WTC11 (cell line): ENCODE measurements at regions not wholly inside any gene's neighbourhood (a gene's known extent, or its start where the extent isn't known, plus 50 kb on each side); places are given as distances from the start of the nearest gene placed in this dataset.

Experiments
- ATAC-seq: fragments of 200-7000 bp; cut with Tn5 transposase; 2 replicates; pipeline ENCODE4 v1.10.0; 2021; ENCODE audit warnings: mild to moderate bottlenecking, moderate library complexity
- CTCF ChIA-PET: fragments of 300-600 bp; sonication (Branson Sonifier 250); formaldehyde crosslinking; loops from one replicate; lab custom pipeline; 2021; ENCODE audit warnings: antibody characterized with exemption; lab: Charles Lee
- POLR2A ChIA-PET: fragments of 350-600 bp; sonication (Branson Sonifier 250); formaldehyde crosslinking; loops from one replicate; lab custom pipeline; 2021; ENCODE audit warnings: antibody characterized with exemption; lab: Charles Lee
- DNase-seq: peaks from one replicate; pipeline ENCODE4 v3.0.0; 2021; ENCODE audit warnings: low spot score
- H3K27ac Mint-ChIP-seq: 2 replicates; pipeline ENCODE4 v1.8.0; 2021; ENCODE audit warnings: mixed read lengths
- H3K27me3 Mint-ChIP-seq: 2 replicates; pipeline ENCODE4 v1.8.0; 2021; ENCODE audit warnings: low read depth, mild to moderate bottlenecking, moderate library complexity, mixed read lengths
- H3K36me3 Mint-ChIP-seq: 2 replicates; pipeline ENCODE4 v1.8.0; 2021; ENCODE audit warnings: mixed read lengths
- H3K4me1 Mint-ChIP-seq: 2 replicates; pipeline ENCODE4 v1.8.0; 2022; ENCODE audit warnings: mixed read lengths
- H3K4me3 Mint-ChIP-seq: 2 replicates; pipeline ENCODE4 v1.8.0; 2021; ENCODE audit warnings: mild to moderate bottlenecking, moderate library complexity, mixed read lengths
- H3K9me3 Mint-ChIP-seq: 2 replicates; pipeline ENCODE4 v1.8.0; 2021; ENCODE audit warnings: mixed read lengths
- ARID4B ChIP-seq: sonication (generic); formaldehyde crosslinking; IDR thresholded peaks from 2 replicates; pipeline ENCODE4 v1.8.0; 2023; ENCODE audit warnings: missing genetic modification reagents, mild to moderate bottlenecking, borderline replicate concordance
- CREB1 ChIP-seq: sonication (generic); formaldehyde crosslinking; IDR thresholded peaks from 2 replicates; pipeline ENCODE4 v1.8.0; 2023; ENCODE audit warnings: mild to moderate bottlenecking, missing genetic modification reagents
- CREM ChIP-seq: sonication (generic); formaldehyde crosslinking; IDR thresholded peaks from 2 replicates; pipeline ENCODE4 v1.8.1; 2022; ENCODE audit warnings: mild to moderate bottlenecking, missing genetic modification reagents, moderate library complexity
- JUN ChIP-seq: sonication (generic); formaldehyde crosslinking; IDR thresholded peaks from 2 replicates; pipeline ENCODE4 v1.8.0; 2023; ENCODE audit warnings: mild to moderate bottlenecking, missing genetic modification reagents
- MLX ChIP-seq: sonication (generic); formaldehyde crosslinking; IDR thresholded peaks from 2 replicates; pipeline ENCODE4 v1.8.1; 2023; ENCODE audit warnings: mild to moderate bottlenecking, missing genetic modification reagents, moderate library complexity
- MXD4 ChIP-seq: fragments of 250-450 bp; sonication (Bioruptor Pico); IDR thresholded peaks from 2 replicates; pipeline ENCODE4 v1.8.0; 2021; ENCODE audit warnings: mild to moderate bottlenecking, moderate library complexity, borderline replicate concordance
- NR1H2 ChIP-seq: sonication (generic); formaldehyde crosslinking; IDR thresholded peaks from 2 replicates; pipeline ENCODE4 v1.9.0; 2021; ENCODE audit warnings: mild to moderate bottlenecking, moderate library complexity, missing genetic modification reagents
- SMAD3 ChIP-seq: sonication (generic); formaldehyde crosslinking; IDR thresholded peaks from 2 replicates; pipeline ENCODE4 v1.8.0; 2022; ENCODE audit warnings: missing genetic modification reagents, mild to moderate bottlenecking, borderline replicate concordance
- USF1 ChIP-seq: sonication (generic); formaldehyde crosslinking; IDR thresholded peaks from 2 replicates; pipeline ENCODE4 v1.8.0; 2022; ENCODE audit warnings: mild to moderate bottlenecking, missing genetic modification reagents
- ZNF219 ChIP-seq: sonication (generic); formaldehyde crosslinking; IDR thresholded peaks from 2 replicates; pipeline ENCODE4 v1.8.0; 2023; ENCODE audit warnings: missing genetic modification reagents, mild to moderate bottlenecking, borderline replicate concordance
- ZNF532 ChIP-seq: fragments of 250-450 bp; sonication (Bioruptor Pico); IDR thresholded peaks from 2 replicates; pipeline ENCODE4 v1.9.0; 2021; ENCODE audit warnings: mild to moderate bottlenecking, borderline replicate concordance
- ZNF671 ChIP-seq: fragments of 250-450 bp; sonication (Bioruptor Pico); IDR thresholded peaks from 2 replicates; pipeline ENCODE4 v1.8.0; 2021; ENCODE audit warnings: mild to moderate bottlenecking

GRCh38 chr6:112634376-112634775 is 287.2 kb downstream of the RFPL4B start:
- no peak for ATAC-seq
- H3K4me1 Mint-ChIP-seq, result no peaks in the 10 kb centered on the region
- ChIA-PET POLR2A (no interaction called here), CTCF (no interaction called here)
- DNase-seq, result no peak
- no peaks in the 10 kb centered on the region; the same call in 1 of the 2 replicates for H3K27me3 Mint-ChIP-seq
- H3K9me3 Mint-ChIP-seq, result peaks cover 20% of the 10 kb centered on the region
- H3K27ac Mint-ChIP-seq, result no peak overlapping the region
- H3K36me3 Mint-ChIP-seq, result peaks cover 16% of the 10 kb centered on the region
- no peak overlapping the region for H3K4me3 Mint-ChIP-seq
- TF ChIP-seq USF1 (CRISPR knock-in tag) (no peak), MLX (CRISPR knock-in tag) (no peak)

- H3K4me1 Mint-ChIP-seq, result no peaks in the 10 kb centered on the region
- ATAC-seq (no peak), DNase-seq (no peak)
- peaks cover 16% of the 10 kb centered on the region for H3K9me3 Mint-ChIP-seq
- peaks cover 11% of the 10 kb centered on the region for H3K36me3 Mint-ChIP-seq
- TF ChIP-seq ZNF219 (CRISPR knock-in tag) (no peak), ZNF671 (CRISPR knock-in tag) (no peak), JUN (CRISPR knock-in tag) (no peak), NR1H2 (CRISPR knock-in tag) (no peak), MXD4 (CRISPR knock-in tag) (no peak), CREM (CRISPR knock-in tag) (no peak), ARID4B (CRISPR knock-in tag) (no peak), ZNF532 (CRISPR knock-in tag) (no peak)
- no peak overlapping the region for H3K27ac Mint-ChIP-seq
- ChIA-PET POLR2A (no interaction called here), CTCF (no interaction called here)
- H3K4me3 Mint-ChIP-seq, result no peak overlapping the region
- H3K27me3 Mint-ChIP-seq, result no peaks in the 10 kb centered on the region; the same call in 1 of the 2 replicates
Measured at GRCh38 chr6:112636650-112637262, 289.6 kb downstream of the RFPL4B start.

- peaks cover 4% of the 10 kb centered on the region for H3K9me3 Mint-ChIP-seq
Measured at GRCh38 chr6:112639391-112639831, 292.3 kb downstream of the RFPL4B start.

More at GRCh38 chr6:112639391-112639831, 292.3 kb downstream of the RFPL4B start:
- ChIA-PET CTCF (no interaction called here), POLR2A (no interaction called here)
- no peak overlapping the region for H3K4me3 Mint-ChIP-seq
- ATAC-seq (no peak), DNase-seq (no peak)
- no peak overlapping the region for H3K27ac Mint-ChIP-seq
- TF ChIP-seq CREB1 (CRISPR knock-in tag) (no peak), SMAD3 (no peak)
- no peaks in the 10 kb centered on the region for H3K36me3 Mint-ChIP-seq
- no peaks in the 10 kb centered on the region for H3K4me1 Mint-ChIP-seq
- H3K27me3 Mint-ChIP-seq, result no peaks in the 10 kb centered on the region
